ENCODE measurements at regions not wholly inside any gene's neighbourhood (a gene's known extent, or its start where the extent isn't known, plus 50 kb on each side); places are given as distances from the start of the nearest gene placed in this dataset.

DNA sequence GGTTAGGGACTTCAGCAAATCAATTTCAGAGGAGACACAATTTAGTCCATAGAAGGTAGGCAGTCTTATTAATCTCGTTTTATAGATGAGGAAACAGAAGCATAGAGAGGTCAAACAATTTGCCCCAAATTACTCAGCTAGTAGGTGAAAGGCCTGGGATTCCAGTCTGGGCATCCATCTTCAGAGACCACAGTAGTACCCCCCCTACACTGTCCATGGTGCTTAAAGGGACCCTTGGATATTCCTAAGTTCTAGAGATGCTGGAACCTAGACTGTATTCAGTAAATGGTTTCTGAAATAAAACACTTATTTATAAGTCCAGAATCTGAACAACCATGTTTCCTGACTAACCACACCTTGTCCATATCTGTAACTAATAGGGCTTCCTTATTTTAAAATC lies 174.8 kb downstream of the CEP135 start:
- Histone ChIP-seq H2AK5ac (ENCODE audit: insufficient read length, low read length) (no peak overlapping the region), H3K18ac (ENCODE audit: insufficient read length, low read depth, low read length) (no peak overlapping the region), H2BK5ac (ENCODE audit: insufficient read length, low read length) (no peak overlapping the region), H2AFZ (ENCODE audit: low read length) (no peak overlapping the region), H3K79me2 (ENCODE audit: insufficient read depth, low read length) (no peaks in the 10 kb centered on the region), H4K91ac (ENCODE audit: insufficient read length, low read depth, low read length) (no peak overlapping the region), H3K23ac (ENCODE audit: insufficient read length, low read depth, low read length) (no peak overlapping the region), H3T11ph (ENCODE audit: low read length) (no peak overlapping the region), H4K8ac (replicated peaks; ENCODE audit: insufficient read length, low read depth, low read length) (no peak overlapping the region), H3K23me2 (ENCODE audit: insufficient read length, low read depth, low read length, poor library complexity, severe bottlenecking) (no peaks in the 10 kb centered on the region), H3K4me2 (ENCODE audit: insufficient read depth, insufficient read length, low read length) (no peak overlapping the region), H3K4me1 (ENCODE audit: insufficient read depth, low read length) (peaks cover 3% of the 10 kb centered on the region; the same call in 1 of the 2 replicates), H3K27me3 (ENCODE audit: insufficient read depth, low read length) (no peaks in the 10 kb centered on the region), H4K5ac (ENCODE audit: insufficient read length, low read depth, low read length) (no peak overlapping the region), H3K79me1 (ENCODE audit: insufficient read depth, low read depth, low read length, poor library complexity, severe bottlenecking) (no peaks in the 10 kb centered on the region), H2BK20ac (ENCODE audit: low read depth, low read length, poor library complexity, severe bottlenecking) (no peak overlapping the region), H3K9me3 (ENCODE audit: control insufficient read depth, low read depth, low read length) (no peaks in the 10 kb centered on the region), H3K56ac (ENCODE audit: insufficient read length, low read depth, low read length) (no peak overlapping the region), H3K27ac (ENCODE audit: insufficient read length, low read depth, low read length) (no peak overlapping the region), H3K14ac (ENCODE audit: insufficient read depth, low read length) (no peak overlapping the region), H3K9ac (ENCODE audit: extremely low read depth, insufficient read length, low read length) (no peak overlapping the region), H2BK15ac (ENCODE audit: low read depth, low read length) (no peak overlapping the region), H2BK120ac (ENCODE audit: low read depth, low read length, poor library complexity, severe bottlenecking) (no peak overlapping the region), H3K4ac (ENCODE audit: low read depth, low read length) (no peak overlapping the region), H2BK12ac (ENCODE audit: insufficient read length, low read depth, low read length) (no peak overlapping the region), H4K20me1 (ENCODE audit: control insufficient read depth, insufficient read depth, insufficient read length) (no peaks in the 10 kb centered on the region)
- H3K27ac Mint-ChIP-seq: no peak overlapping the region
- peaks cover 0 to 4% of the 10 kb centered on the region in 2 experiments; a peak in 2 of 5 replicates for H3K9me3 Mint-ChIP-seq
- TF ChIP-seq CTCF (conservative IDR thresholded peaks at IDR 0.05): no peak
- H3K4me1 Mint-ChIP-seq: peaks cover 13 to 20% of the 10 kb centered on the region in 2 experiments
- H3K36me3 Mint-ChIP-seq (ENCODE audit: insufficient read depth in 1 of 3, low read depth in 3 of 3): peaks cover 0 to 3% (median 2%) of the 10 kb centered on the region in 3 experiments; a peak in 4 of 7 replicates
- no peaks in the 10 kb centered on the region for H3K27me3 Mint-ChIP-seq (ENCODE audit: low read depth)
- DNase-seq: no peak
- H3K4me3 Mint-ChIP-seq: no peak overlapping the region
- no CpG with 5 or more reads among the region's 1 CpG for WGBS (ENCODE audit: extremely low coverage, insufficient read length, low lambda C conversion rate)

Data from H9 (cell line).